K562 (cell line): ENCODE measurements at regions not wholly inside any gene's neighbourhood (a gene's known extent, or its start where the extent isn't known, plus 50 kb on each side); places are given as distances from the start of the nearest gene placed in this dataset.

Experiments used
- CBFA2T3 ChIP-seq: fragments of 450-650 bp; IDR thresholded peaks from 2 replicates; pipeline ENCODE4 v1.6.1; 2017
- CBX2 ChIP-seq: fragments of 200-600 bp; sonication (generic); IDR thresholded peaks from one replicate; pipeline ENCODE4 v1.6.1; 2012; ENCODE audit warnings: mild to moderate bottlenecking, low read length, inconsistent platforms; ENCODE audit not compliant: insufficient read depth, poor library complexity, severe bottlenecking
- EP400 ChIP-seq: fragments of 450-650 bp; IDR thresholded peaks from 2 replicates; pipeline ENCODE4 v1.6.1; 2017; ENCODE audit warnings: antibody characterized with exemption, mild to moderate bottlenecking, moderate library complexity
- RFX5 ChIP-seq: IDR thresholded peaks from 2 replicates; pipeline ENCODE4 v1.6.1; 2011; ENCODE audit warnings: low read depth, mild to moderate bottlenecking, improper control_type of control experiment, low read length
- SAFB ChIP-seq: fragments of 200-400 bp; formaldehyde crosslinking; IDR thresholded peaks from 2 replicates; pipeline ENCODE4 v1.6.1; 2017; ENCODE audit warnings: low read depth, low read length, borderline replicate concordance
- SMAD3 ChIP-seq: fragments of 450-650 bp; formaldehyde crosslinking; conservative IDR thresholded peaks from 2 replicates; pipeline ENCODE4 v1.4.0; 2020; ENCODE audit warnings: mild to moderate bottlenecking
- SMARCC2 ChIP-seq: fragments of 450-650 bp; IDR thresholded peaks from 2 replicates; pipeline ENCODE4 v1.6.1; 2017; ENCODE audit warnings: antibody characterized with exemption, moderate library complexity, mild to moderate bottlenecking, low read depth
- TCF7 ChIP-seq: sonication (generic); IDR thresholded peaks from 2 replicates; pipeline ENCODE4 v1.6.1; 2016; ENCODE audit warnings: antibody characterized with exemption, borderline replicate concordance
- ZFX ChIP-seq: sonication (generic); formaldehyde crosslinking; IDR thresholded peaks from 2 replicates; pipeline ENCODE4 v1.8.0; 2022; ENCODE audit warnings: mild to moderate bottlenecking, missing genetic modification reagents, moderate library complexity
- ZSCAN32 ChIP-seq: fragments of 450-650 bp; formaldehyde crosslinking; IDR thresholded peaks from 2 replicates; pipeline ENCODE4 v1.4.0; 2020; ENCODE audit warnings: mild to moderate bottlenecking, moderate library complexity
- TF ChIP-seq, protein P1 (sequence below), 2 experiments: IDR thresholded peaks; 2 replicates each; pipeline ENCODE4 v1.6.1; 2011; ENCODE audit warnings: borderline replicate concordance in 1 of 2, control low read depth in 1 of 2, low read depth in 1 of 2, low read length in 1 of 2, mild to moderate bottlenecking in 1 of 2, mixed read lengths in 1 of 2, moderate library complexity in 1 of 2; ENCODE audit not compliant: insufficient read depth in 1 of 2, insufficient read length in 1 of 2, poor library complexity in 1 of 2, severe bottlenecking in 1 of 2; ENCODE audit errors: extremely low read depth in 1 of 2
- TF ChIP-seq, protein P2 (sequence below): conservative IDR thresholded peaks from 2 replicates; pipeline ENCODE4 v1.6.1; 2011; ENCODE audit warnings: low read depth, mild to moderate bottlenecking, low read length; ENCODE audit not compliant: control insufficient read depth
- TF ChIP-seq, protein P3 (sequence below): fragments of 450-650 bp; IDR thresholded peaks from 2 replicates; pipeline ENCODE4 v1.6.1; 2016; ENCODE audit warnings: low read depth, mild to moderate bottlenecking, moderate library complexity
- TF ChIP-seq, protein P4 (sequence below): fragments of 450-650 bp; formaldehyde crosslinking; IDR thresholded peaks from 2 replicates; pipeline ENCODE4 v1.4.0; 2020; ENCODE audit warnings: mild to moderate bottlenecking, mixed read lengths
- TF ChIP-seq, protein P5 (sequence below): fragments of 150-350 bp; IDR thresholded peaks from 2 replicates; pipeline ENCODE4 v1.6.1; 2014; ENCODE audit warnings: low read depth, mild to moderate bottlenecking, low read length, borderline replicate concordance

DNA sequence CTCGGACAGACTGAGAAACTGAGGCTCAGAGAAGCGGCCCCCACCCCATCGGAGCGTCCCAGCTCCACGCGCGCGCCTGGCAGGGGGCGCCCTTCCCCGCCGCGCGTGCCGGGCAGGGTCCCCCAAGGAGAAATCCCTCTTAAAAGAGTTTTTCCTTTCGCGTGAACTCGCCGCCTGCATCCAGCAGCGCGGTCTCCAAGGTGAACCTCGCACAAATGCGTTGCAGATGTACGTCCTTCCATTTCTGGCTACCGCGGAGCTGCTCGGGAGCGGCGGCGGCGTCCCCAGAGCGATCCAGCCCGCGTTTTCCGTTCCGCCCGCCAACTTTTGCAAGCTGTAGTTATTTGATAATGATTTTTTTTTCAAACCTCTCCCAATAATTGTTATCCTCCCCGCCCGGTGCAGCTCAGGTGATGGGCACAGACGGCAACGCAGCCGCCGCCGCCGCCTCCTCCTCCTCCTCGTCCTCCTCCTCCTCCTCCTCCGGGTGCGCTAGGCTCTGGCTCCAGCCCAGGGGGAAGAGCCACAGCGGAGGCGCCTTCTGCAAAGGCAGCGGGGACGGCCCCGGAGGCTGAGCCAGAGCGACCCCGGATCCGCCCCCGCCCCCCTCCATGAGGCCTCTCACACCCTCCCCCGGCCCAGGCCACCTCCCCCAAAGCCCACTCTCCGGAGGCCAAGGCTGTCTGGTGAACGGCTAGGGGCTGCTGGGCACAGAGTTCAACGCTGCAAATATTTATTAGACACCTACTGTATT lies 74.0 kb upstream of the CUX1 start (continued):
- TF ChIP-seq, protein P1, sequence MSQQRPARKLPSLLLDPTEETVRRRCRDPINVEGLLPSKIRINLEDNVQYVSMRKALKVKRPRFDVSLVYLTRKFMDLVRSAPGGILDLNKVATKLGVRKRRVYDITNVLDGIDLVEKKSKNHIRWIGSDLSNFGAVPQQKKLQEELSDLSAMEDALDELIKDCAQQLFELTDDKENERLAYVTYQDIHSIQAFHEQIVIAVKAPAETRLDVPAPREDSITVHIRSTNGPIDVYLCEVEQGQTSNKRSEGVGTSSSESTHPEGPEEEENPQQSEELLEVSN (IDR thresholded peaks at IDR 0.05; ENCODE audit: borderline replicate concordance in 1 of 2, extremely low read depth in 1 of 2, insufficient read depth in 1 of 2, insufficient read length in 1 of 2, low read depth in 1 of 2, low read length in 1 of 2, poor library complexity in 1 of 2, severe bottlenecking in 1 of 2), result peak in 1 of 2 experiments; percentile 69
- TF ChIP-seq, protein P2, sequence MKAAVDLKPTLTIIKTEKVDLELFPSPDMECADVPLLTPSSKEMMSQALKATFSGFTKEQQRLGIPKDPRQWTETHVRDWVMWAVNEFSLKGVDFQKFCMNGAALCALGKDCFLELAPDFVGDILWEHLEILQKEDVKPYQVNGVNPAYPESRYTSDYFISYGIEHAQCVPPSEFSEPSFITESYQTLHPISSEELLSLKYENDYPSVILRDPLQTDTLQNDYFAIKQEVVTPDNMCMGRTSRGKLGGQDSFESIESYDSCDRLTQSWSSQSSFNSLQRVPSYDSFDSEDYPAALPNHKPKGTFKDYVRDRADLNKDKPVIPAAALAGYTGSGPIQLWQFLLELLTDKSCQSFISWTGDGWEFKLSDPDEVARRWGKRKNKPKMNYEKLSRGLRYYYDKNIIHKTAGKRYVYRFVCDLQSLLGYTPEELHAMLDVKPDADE, result 0 out of 2 replicates have a peak, but pooled peaks have one; percentile 52
- TF ChIP-seq, protein P3, sequence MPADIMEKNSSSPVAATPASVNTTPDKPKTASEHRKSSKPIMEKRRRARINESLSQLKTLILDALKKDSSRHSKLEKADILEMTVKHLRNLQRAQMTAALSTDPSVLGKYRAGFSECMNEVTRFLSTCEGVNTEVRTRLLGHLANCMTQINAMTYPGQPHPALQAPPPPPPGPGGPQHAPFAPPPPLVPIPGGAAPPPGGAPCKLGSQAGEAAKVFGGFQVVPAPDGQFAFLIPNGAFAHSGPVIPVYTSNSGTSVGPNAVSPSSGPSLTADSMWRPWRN, result peak; percentile 60; the same call in 1 of the 2 replicates
- TF ChIP-seq EP400, result peak; percentile 32
- TF ChIP-seq ZFX (CRISPR knock-in tag), result peak; percentile 47
- TF ChIP-seq RFX5, result no peak
- peak; percentile 72; the same call in 1 of the 2 replicates for TF ChIP-seq SMARCC2
- TF ChIP-seq CBFA2T3, result peak; percentile 77
- TF ChIP-seq TCF7, result no peak
- TF ChIP-seq SMAD3 (CRISPR knock-in tag), result no peak
- 0 out of 2 replicates have a peak, but pooled peaks have one; percentile 49 for TF ChIP-seq SAFB
- TF ChIP-seq ZSCAN32 (CRISPR knock-in tag), result no peak
- TF ChIP-seq, protein P4, sequence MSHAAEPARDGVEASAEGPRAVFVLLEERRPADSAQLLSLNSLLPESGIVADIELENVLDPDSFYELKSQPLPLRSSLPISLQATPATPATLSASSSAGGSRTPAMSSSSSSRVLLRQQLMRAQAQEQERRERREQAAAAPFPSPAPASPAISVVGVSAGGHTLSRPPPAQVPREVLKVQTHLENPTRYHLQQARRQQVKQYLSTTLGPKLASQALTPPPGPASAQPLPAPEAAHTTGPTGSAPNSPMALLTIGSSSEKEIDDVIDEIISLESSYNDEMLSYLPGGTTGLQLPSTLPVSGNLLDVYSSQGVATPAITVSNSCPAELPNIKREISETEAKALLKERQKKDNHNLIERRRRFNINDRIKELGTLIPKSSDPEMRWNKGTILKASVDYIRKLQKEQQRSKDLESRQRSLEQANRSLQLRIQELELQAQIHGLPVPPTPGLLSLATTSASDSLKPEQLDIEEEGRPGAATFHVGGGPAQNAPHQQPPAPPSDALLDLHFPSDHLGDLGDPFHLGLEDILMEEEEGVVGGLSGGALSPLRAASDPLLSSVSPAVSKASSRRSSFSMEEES (CRISPR knock-in tag), result no peak
- TF ChIP-seq CBX2, result no peak
- TF ChIP-seq, protein P5, sequence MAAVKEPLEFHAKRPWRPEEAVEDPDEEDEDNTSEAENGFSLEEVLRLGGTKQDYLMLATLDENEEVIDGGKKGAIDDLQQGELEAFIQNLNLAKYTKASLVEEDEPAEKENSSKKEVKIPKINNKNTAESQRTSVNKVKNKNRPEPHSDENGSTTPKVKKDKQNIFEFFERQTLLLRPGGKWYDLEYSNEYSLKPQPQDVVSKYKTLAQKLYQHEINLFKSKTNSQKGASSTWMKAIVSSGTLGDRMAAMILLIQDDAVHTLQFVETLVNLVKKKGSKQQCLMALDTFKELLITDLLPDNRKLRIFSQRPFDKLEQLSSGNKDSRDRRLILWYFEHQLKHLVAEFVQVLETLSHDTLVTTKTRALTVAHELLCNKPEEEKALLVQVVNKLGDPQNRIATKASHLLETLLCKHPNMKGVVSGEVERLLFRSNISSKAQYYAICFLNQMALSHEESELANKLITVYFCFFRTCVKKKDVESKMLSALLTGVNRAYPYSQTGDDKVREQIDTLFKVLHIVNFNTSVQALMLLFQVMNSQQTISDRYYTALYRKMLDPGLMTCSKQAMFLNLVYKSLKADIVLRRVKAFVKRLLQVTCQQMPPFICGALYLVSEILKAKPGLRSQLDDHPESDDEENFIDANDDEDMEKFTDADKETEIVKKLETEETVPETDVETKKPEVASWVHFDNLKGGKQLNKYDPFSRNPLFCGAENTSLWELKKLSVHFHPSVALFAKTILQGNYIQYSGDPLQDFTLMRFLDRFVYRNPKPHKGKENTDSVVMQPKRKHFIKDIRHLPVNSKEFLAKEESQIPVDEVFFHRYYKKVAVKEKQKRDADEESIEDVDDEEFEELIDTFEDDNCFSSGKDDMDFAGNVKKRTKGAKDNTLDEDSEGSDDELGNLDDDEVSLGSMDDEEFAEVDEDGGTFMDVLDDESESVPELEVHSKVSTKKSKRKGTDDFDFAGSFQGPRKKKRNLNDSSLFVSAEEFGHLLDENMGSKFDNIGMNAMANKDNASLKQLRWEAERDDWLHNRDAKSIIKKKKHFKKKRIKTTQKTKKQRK, result no peak
